ENCODE measurements at regions not wholly inside any gene's neighbourhood (a gene's known extent, or its start where the extent isn't known, plus 50 kb on each side); places are given as distances from the start of the nearest gene placed in this dataset.

DNA sequence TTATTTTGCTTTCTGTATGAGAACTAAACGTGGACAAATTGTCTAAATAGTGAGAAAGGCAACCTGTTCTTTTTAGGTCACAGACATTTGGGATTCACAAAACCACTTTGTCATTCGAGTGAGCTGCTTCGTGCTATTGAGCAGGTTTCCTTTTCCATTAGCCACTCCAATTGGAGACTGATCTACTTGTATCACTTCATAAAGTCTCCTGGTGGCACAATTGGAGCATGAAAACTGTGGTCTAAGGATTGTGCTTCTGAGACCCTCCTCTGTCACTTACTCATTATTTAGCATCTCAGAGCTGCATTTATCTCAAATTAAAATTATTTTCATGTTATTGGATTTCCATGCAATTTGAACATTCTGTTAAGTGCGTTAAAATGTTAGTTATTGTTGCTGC lies 397.7 kb downstream of the TDRD3 start:
- no peak for TF ChIP-seq POLR2A (IDR thresholded peaks at IDR 0.05)
- TF ChIP-seq, protein P1, sequence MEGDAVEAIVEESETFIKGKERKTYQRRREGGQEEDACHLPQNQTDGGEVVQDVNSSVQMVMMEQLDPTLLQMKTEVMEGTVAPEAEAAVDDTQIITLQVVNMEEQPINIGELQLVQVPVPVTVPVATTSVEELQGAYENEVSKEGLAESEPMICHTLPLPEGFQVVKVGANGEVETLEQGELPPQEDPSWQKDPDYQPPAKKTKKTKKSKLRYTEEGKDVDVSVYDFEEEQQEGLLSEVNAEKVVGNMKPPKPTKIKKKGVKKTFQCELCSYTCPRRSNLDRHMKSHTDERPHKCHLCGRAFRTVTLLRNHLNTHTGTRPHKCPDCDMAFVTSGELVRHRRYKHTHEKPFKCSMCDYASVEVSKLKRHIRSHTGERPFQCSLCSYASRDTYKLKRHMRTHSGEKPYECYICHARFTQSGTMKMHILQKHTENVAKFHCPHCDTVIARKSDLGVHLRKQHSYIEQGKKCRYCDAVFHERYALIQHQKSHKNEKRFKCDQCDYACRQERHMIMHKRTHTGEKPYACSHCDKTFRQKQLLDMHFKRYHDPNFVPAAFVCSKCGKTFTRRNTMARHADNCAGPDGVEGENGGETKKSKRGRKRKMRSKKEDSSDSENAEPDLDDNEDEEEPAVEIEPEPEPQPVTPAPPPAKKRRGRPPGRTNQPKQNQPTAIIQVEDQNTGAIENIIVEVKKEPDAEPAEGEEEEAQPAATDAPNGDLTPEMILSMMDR (IDR thresholded peaks at IDR 0.05 in 4 of 5, conservative IDR thresholded peaks at IDR 0.05 in 1 of 5): no peak

Data from gastrocnemius medialis (tissue), 4 donors.